ENCODE measurements at regions not wholly inside any gene's neighbourhood (a gene's known extent, or its start where the extent isn't known, plus 50 kb on each side); places are given as distances from the start of the nearest gene placed in this dataset.

- TF ChIP-seq YY1 (IDR thresholded peaks at IDR 0.05; ENCODE audit: low read depth, low read length) (no peak), GABPA (IDR thresholded peaks at IDR 0.05; ENCODE audit: borderline replicate concordance, insufficient read depth, low read length) (no peak), USF2 (IDR thresholded peaks at IDR 0.05; ENCODE audit: low read length) (no peak), GTF2F1 (IDR thresholded peaks at IDR 0.05; ENCODE audit: borderline replicate concordance, low read depth, low read length) (no peak)
Measured at GRCh38 chr6:166252601-166253000, 55.6 kb downstream of the PRR18 start (continued).
